COLO829 (cell line): ENCODE measurements at regions not wholly inside any gene's neighbourhood (a gene's known extent, or its start where the extent isn't known, plus 50 kb on each side); places are given as distances from the start of the nearest gene placed in this dataset.
A peak's percentile ranks its signal among the peaks of the same experiment; 100 is the strongest.
"Not testable (repeated sequence)": the region's sequence is repeated elsewhere in the genome, so short reads cannot be mapped to it uniquely, and the experiment has no call there.

ENCODE experiments used
- DNase-seq: peaks from one replicate; pipeline ENCODE4 v3.0.0; 2012; ENCODE audit warnings: low spot score

DNA sequence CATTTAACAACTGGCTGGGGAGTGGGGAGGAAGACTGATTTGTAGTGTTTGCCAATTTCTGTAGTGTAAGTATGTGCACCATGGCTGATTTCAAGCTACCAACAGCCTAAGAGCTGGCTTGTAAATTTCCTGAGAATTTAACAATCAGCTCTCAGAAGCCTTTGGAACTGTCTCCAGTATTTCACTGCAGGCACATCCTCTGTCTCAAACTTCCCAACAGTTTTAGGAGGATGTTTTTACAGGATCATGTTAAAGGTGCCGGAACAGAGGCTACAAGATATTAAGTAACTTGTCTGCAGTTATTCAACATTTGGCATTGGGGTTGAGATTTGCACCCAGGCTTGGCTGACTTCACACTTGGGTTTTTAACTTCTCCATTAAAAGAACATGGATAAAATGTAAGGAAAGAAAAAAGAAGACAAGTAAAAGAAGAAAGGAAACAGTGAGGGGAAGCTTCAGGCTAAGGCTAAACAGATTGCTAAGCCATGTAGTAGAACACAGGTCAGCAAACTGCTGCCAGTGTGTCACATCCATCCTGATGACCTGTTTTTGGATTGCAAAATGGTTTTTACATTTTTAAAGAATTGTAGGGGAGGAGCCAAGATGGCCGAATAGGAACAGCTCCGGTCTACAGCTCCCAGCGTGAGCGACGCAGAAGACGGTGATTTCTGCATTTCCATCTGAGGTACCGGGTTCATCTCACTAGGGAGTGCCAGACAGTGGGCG is 204.8 kb upstream of the SESN3 start:
- no peak for DNase-seq

DNA sequence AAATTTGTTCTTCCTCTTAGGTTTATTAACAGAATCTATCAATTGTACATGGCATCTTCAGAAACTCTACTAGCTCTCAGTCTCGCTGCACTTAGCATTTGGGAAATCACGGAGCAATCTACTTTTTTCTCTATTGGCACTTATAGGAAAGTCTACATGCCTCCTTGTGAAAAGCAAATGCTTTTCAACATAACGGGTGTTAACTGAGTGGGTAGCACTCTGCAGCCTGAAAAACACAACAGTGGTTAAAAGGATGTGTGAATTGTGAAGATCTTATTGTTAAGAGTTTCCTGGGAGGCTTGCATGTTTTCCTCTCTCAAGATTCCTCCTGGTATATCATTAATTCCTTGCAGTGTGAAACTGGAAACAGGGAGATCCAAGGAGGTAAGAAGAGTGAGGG is 204.2 kb upstream of the SESN3 start:
- DNase-seq = no peak

DNA sequence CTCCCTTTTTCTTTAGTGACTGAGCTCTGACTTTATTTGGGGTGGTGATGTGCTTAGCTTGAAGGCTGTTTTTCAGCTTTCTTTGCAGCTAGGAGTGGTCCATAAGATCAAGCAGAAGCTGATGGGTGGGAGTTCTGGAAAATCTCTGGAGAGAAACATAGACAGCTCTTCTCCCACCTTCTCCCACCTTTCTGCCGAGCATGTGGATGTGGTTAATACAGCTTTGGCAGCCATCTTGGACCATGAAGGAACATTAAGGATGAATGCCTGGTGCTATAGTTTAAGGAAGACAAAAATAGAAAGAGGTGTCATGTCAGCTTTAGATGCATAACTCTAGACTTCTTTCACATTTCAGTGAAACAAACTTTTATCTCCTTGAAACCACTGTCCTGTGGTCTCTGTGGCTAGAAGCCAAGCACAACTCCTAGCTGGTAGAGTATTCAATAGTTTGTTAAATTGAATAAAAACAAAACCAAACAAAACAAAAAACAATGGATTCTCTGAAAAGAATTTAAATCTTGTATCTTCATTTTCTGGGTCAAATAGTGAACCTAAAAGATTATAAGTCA is 203.6 kb upstream of the SESN3 start:
- DNase-seq = no peak

DNA sequence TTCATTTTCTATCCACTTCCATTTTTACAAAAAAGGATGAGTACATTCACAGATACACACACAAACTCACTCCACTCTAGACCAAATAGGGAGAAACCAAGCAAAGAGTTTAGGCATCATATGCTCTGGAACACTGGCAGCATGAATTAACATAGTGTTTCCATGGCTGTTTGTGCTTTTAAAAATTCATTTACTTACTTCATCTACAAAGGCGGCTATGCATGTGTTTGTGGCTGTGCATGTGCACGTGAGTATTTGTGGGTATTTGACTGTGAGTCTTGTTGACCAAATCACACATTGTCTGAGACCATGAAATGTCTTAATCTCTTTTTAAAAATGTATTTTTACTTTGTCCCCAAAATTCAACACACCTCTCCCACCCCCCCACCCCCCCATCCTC is 203.0 kb upstream of the SESN3 start:
- no peak for DNase-seq

DNA sequence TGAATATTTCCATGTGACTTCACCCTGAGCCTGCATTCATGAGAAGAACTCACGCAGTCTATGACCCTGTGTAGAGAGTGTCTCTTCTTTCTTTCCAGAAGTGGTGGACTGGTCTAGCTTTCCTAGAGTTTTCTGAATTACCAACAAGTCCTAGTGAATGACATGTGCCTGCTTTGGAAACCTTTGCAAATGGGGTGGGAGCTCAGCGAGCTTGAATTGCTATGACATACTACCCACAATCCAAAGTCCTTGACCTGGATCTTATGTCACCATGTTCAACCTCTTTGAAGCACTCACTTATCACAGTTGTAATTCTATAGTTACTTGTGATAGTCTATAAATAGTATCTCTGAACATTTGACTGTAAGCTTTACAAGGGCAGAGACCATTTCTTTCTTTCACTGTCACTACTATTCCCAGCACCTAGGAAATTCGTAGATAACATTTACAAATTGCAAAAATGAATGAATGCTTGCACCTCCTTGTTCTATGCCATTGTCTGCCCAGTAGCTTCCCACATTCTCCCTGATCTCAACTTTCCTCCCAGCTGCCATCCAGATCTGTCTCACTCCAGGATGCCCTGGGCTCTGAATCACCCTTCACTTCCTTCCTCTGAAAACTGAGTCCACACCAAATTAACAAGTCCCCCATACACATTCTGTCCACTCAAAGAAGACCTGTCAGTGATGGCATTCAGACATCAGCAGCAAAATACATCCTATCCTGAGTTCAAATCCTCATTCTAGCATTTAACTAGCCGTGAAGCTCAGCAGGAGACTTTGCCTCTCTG is 201.9 kb upstream of the SESN3 start:
- DNase-seq = no peak

- DNase-seq = no peak
These were observed 198.4 kb upstream of the SESN3 start for GRCh38 chr11:95429376-95429907.

DNA sequence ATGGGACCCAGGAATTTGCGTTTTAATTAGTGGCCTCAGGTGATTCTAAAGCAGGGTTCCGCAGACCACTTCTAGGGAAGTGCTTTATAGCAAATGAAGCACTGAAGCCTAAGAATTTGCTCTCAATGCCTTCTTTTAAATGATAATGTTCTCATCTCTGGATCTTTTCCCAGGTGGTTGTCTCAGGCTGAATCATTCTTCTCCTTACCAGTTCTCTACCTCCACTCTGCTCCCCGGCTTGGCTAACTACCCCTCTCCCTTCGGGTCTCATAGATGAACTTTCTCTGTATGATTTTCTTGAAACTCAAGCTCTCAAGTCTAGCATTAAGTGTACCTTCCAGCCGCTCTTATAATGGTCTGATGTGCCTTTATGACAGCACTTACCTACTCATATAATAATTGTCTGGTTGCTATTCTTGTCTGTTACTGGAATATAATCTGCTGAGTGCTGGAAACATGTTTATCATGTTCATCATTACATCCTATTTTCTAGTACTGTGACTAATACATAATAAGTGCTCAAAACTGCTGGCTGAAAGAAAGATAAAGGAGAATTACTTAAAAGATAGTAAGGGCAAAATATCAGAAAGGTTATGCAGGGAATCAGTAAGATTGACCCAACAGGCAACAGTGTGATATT is 195.9 kb upstream of the SESN3 start:
- no peak for DNase-seq

GRCh38 chr11:95419915-95420314 is 188.9 kb upstream of the SESN3 start:
- DNase-seq = no peak

DNA sequence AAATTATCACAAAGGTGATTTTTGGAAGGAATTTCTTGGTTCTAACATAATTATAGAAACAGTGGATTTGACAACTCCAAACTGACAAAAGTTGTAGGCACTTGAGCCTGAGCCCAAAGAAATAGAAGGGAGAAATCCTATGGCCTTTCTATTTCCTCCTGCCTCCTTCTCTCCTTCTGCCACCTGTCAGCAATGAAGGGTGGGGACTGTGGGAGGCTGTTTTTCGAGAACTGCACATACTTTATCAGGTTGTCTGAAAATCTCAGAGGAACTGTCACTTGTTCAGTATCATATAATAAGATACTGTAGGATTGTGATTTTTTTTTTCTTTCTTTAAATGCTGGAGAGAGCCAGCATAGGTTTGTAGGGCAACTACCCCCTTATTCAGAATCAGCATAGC is 187.9 kb upstream of the SESN3 start:
- no peak for DNase-seq

- no peak for DNase-seq
These were observed 186.8 kb upstream of the SESN3 start for GRCh38 chr11:95417832-95418231.

GRCh38 chr11:95415837-95416304 is 184.9 kb upstream of the SESN3 start:
- no peak for DNase-seq

DNA sequence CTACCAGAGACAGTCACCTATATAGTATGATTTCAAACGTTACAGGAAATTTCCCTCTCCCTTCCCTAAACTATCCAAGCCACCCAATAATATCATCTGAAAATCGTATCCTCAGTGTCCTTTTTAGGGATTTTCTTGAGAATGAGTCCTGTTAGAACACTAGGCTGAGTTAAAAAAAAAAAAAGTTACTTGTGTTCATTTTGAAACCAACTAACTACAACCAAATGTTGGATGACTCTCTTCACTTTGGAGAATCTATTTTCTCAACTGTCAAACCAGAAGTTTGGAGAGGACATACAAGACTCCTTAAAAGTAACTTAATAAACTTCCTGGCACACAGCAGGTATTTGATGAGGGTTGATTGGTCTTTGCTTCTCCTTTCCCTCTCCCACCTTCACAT is 183.2 kb upstream of the SESN3 start:
- no peak for DNase-seq

DNA sequence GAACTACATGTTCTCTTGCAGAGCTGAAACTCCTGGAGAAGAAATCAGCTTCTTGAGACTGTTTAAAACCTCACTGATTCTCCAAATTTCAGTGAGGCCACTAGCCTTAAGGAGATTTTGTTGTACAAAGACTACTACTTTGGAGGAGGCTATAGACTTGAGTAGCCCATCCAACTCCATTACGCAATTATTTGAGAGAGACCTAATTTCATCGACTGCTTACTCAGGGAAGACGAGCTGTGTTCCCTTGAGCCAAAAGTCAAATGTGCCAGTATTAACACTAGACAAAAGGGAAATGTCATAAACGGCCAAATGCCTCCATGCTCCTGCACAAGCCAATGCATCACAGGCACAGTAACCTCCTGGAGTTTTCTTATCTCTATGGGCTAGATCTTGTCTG is 182.8 kb upstream of the SESN3 start:
- DNase-seq = no peak

- DNase-seq = peak; percentile 31
These were observed 182.0 kb upstream of the SESN3 start for GRCh38 chr11:95413021-95413420.

DNA sequence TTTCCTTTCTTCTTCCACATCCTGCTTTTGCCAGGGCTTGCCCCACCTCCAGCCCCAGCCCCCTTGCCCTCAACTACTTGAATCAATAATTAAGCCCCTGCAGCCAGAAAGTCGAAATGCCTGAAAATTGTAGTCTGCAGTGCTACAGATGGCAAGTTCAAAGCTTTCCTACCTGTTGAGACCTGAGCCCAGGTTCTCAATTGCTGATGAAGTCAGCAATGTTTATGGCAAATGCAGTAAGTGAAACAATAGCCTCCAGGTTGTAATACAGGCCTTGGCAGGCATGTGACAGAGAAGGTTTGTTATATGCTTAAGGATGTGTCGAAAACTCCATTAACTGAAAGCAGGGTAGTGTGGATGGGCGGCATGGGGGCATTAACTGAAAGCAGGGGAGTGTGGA is 181.1 kb upstream of the SESN3 start:
- DNase-seq = no peak

GRCh38 chr11:95410707-95411106 is 179.7 kb upstream of the SESN3 start:
- DNase-seq = not testable (repeated sequence)

GRCh38 chr11:95406271-95406670 is 175.3 kb upstream of the SESN3 start:
- DNase-seq = no peak

DNA sequence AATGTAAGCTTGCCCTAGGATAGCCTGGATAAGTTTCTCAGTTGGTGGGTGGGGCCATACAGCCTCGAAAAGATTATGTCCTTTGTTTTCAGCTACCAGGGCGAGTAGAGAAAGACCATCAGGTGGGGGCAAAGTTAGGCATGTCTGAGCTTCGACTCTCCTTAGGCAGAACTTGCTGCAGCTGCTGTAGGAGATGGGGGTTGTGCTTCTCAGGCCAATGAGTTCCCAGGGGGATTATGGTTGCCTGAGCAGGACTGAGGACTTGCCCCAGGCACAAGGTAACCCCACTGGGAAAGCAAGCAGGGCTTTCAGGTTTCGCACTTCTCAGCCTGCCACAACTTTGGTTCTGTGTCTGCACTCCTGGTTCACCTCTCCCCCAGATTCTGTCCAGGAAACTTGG is 173.4 kb upstream of the SESN3 start:
- DNase-seq = no peak

DNA sequence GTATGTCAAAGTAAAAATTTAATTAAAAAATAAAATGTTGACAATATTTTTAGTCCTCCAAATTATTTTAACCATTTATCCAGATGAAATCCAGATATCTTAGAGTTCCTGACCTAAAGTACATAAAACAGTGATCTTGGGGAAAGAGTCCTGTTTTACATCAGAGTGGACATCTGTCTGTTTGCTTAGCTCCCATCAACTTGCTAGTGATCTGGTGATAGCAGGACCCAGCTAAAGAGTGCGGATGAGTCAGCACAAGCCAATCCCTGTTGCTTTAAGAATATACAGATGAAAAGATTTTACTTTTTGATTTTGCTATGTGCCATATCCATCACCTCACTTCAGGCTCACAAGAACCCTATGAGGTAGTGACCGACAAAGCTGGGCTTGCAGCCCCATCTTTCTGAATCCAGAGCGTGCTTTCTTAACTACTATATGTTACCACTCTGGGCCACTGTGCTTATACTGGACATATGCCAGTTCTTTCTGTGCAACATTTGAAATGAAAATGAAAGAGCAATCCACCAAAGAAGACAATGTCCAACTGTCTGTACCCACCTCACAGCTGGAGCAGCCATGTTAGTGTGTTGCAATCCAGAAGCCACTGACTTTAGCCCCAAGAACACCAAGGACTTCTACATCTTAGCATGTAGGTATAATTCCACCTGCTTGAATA is 167.6 kb upstream of the SESN3 start:
- no peak for DNase-seq

GRCh38 chr11:95392644-95393043 is 161.6 kb upstream of the SESN3 start:
- DNase-seq = no peak

DNA sequence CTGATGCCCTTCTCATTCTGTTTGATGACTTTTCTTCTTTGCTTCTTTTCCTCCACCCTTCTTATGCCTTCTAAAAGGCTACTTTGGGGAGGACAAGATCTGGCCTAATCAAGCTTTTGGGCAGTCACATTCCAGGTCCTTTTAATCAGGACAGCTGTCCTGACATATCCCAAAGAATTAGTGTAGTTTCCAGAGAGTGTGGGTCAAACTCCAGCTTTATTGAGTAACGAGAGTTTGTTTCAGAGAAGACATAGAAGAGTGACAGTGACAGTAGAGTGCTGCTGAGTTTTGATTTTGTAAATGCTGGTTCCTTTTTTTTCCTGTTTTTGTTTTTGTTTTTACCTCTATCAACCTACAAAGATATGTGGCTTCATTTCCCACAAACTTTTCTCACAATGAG is 158.4 kb upstream of the SESN3 start:
- DNase-seq = no peak

DNA sequence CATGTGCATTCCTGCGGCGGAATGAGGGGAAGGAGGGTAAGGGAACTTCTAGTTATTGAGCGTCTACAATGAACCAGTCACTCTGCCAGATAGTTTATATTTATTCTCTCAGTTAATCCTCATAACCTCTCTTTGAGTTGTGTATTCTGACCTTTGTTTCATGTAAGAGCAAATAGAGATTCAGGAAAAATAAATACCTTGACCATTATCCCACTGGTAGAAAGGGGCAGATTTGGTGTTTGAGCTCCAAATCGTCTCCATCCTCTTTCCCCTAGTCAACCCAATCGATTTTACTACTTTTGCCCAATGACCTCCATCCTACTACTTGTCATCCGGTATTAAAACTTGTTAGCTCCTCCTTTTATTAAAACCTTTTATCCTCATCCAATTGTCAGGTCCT is 157.1 kb upstream of the SESN3 start:
- no peak for DNase-seq
